AG04450 (cell line): ENCODE measurements at regions not wholly inside any gene's neighbourhood (a gene's known extent, or its start where the extent isn't known, plus 50 kb on each side); places are given as distances from the start of the nearest gene placed in this dataset.
"Not testable (repeated sequence)": the region's sequence is repeated elsewhere in the genome, so short reads cannot be mapped to it uniquely, and the experiment has no call there.

Source experiments
- CTCF ChIA-PET: fragments of 300-600, 350-600 bp; formaldehyde crosslinking; extraction: SDS; loops from one replicate; lab custom pipeline; 2022; ENCODE audit warnings: antibody characterized with exemption, inconsistent platforms; lab: Charles Lee
- POLR2A ChIA-PET: fragments of 350-600 bp; formaldehyde crosslinking; extraction: SDS; loops from one replicate; lab custom pipeline; 2021; ENCODE audit warnings: antibody characterized with exemption, inconsistent platforms; lab: Yijun Ruan, JAX
- DNase-seq: peaks from one replicate; pipeline ENCODE4 v3.0.0-alpha.2; 2011; ENCODE audit warnings: low read depth, low spot score
- H3K27ac ChIP-seq: one replicate; pipeline ENCODE4 v1.5.1; 2012; ENCODE audit warnings: low read depth, low read length, control low read depth
- H3K27me3 ChIP-seq: one replicate; pipeline ENCODE4 v1.6.0; 2012; ENCODE audit warnings: low read length; ENCODE audit not compliant: control insufficient read depth, insufficient read depth
- H3K4me3 ChIP-seq: 2 replicates; pipeline ENCODE4 v1.5.1; 2011; ENCODE audit warnings: mild to moderate bottlenecking, low read depth, low read length, control low read depth
- H3K9me3 ChIP-seq: 2 replicates; pipeline ENCODE4 v1.5.1; 2012; ENCODE audit warnings: low read length; ENCODE audit not compliant: control insufficient read depth, insufficient read depth

DNA sequence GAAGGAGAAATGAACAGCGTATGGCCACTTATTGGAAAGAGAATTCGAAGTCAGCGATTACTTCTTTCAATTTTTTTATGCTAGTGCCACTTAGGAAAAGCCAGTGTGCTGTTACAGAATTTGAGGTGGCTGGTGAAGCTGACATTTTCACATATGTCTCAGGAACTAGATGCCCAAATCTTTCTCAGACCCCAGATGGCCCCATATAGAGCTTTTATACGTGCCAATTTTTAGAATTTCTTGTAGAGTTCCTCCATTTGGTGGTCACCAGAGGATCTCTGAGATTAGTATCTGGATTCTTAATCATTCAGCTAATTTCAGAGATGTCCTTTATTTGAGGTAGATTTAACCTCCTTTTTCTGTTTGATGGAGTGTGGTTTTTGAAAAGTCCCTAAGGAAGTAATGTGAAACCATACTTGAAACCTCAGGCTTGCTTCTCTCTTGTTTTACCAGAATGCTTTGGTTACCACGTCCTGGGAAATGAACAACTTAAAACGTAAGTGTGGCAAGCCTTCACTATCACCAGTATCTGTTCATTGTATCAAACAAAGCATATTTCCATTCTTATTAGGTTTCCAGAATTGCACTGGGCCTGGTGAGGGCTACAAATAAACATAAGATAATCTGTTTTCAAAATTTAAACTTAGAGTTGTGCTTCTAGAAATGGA is 102.2 kb upstream of the IKBKE start:
- H3K27me3 ChIP-seq, DNase-seq, CTCF ChIA-PET, H3K27ac ChIP-seq, H3K4me3 ChIP-seq, POLR2A ChIA-PET, H3K9me3 ChIP-seq: not testable (repeated sequence)

DNA sequence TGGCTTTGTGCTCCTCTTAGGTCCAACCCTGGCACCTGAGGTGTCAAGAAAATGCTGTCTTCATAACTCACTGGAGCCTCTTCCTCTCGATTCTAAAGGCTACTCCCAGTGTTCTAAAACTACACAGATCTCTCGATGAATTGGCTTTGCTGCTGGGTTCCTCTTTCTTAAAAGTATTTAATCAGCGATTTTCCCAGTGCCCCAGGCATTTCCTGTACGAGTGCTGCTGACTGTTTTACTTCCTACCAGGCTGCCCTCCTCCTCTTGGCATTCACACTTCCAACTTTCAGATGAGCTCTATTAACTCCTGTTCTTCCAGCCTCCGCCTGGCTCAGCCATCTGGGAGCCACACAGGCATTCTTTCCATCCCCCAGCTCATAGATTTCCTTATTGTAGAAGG is 95.6 kb upstream of the IKBKE start:
- H3K4me3 ChIP-seq, DNase-seq, H3K27ac ChIP-seq, POLR2A ChIA-PET, H3K27me3 ChIP-seq, H3K9me3 ChIP-seq, CTCF ChIA-PET: not testable (repeated sequence)

DNA sequence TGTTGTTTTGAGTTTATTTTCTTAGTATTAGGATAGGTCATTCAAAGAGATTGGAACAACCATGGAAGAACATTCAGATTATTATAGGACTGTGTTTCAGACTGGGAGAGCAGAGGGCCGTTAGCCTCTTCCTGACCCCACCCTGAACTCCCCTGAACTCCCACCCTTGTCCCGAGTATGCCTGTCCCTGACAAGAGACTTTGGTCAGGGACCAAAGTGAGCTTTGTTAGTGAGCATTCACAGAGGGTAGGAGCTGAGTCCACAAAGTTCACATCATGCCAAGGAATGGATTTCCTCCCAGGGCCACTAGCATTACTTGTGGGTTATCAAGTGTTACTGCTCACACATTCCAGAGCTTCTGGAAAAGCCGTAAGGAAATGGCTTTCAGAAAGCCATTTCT is 94.7 kb upstream of the IKBKE start:
- DNase-seq, H3K27me3 ChIP-seq, H3K27ac ChIP-seq, CTCF ChIA-PET, H3K9me3 ChIP-seq, H3K4me3 ChIP-seq, POLR2A ChIA-PET: not testable (repeated sequence)

DNA sequence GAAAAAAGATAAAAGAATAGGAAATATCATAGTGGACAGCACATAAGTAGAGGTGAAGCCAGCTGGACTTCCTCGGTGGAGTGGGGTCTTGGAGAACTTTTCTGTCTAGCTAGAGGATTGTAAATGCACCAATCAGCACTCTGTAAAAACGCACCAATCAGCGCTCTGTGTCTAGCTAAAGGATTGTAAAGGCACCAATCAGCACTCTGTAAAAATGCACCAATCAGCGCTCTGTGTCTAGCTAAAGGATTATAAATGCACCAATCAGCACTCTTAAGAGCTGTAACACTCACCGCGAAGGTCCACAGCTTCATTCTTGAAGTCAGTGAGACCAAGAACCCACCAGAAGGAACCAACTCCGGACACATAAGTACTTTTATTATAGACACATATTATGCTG is 91.8 kb upstream of the IKBKE start:
- H3K27me3 ChIP-seq, DNase-seq, H3K4me3 ChIP-seq, H3K9me3 ChIP-seq, H3K27ac ChIP-seq, CTCF ChIA-PET, POLR2A ChIA-PET: not testable (repeated sequence)

DNA sequence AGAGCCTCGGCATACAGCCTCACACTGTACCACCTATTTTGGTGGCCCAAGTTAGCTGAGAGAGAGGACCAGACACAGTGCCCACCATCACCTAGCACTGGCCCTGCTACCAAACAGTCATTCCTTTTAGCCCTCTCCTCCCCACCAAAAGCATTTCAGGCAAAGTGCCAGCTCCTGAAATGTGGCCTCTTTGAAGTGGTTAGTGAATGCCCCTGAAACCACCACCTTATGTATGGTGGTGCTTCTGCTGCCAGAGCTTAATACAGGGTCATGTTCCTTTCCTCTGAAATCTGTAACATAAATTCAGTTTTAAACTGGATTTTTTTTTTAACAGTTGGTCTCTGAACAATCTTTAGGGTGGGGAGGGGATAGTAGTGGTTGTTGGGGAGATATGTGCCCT is 91.0 kb upstream of the IKBKE start:
- H3K27me3 ChIP-seq, H3K4me3 ChIP-seq, CTCF ChIA-PET, H3K9me3 ChIP-seq, H3K27ac ChIP-seq, POLR2A ChIA-PET, DNase-seq: not testable (repeated sequence)

DNA sequence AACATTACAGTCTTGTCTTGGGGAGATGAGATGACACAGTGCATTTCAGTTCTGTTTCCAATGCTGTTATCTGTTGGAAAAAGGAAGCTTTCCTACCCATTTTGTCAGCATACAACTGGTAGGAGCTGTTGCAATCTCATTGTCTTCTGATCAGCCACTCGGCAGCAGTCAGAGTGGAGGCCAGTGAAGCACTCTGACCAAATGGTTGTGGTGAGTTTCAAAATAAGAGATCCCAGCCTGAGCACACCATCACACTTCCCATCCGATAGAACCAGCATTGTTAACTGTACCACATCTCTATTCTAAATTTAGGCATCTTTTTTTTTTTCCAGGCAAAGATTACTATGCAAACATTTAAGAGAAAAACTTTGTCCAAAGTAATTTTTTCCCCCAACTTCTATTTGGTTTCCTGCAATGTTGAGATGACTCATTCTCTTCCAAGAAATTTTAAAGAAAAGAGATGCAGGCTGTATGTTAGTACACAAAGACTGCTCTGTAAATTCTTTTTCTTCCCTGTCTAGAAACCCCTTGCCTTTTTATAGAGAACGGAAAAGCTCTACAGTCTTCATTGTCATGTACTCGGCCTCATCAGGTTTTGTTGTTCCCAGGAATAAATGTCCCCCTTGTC is 90.0 kb upstream of the IKBKE start:
- H3K4me3 ChIP-seq, H3K9me3 ChIP-seq, CTCF ChIA-PET, POLR2A ChIA-PET, H3K27me3 ChIP-seq: not testable (repeated sequence)
- peak overlapping the region; percentile 52 for H3K27ac ChIP-seq
- DNase-seq: peak; percentile 1

DNA sequence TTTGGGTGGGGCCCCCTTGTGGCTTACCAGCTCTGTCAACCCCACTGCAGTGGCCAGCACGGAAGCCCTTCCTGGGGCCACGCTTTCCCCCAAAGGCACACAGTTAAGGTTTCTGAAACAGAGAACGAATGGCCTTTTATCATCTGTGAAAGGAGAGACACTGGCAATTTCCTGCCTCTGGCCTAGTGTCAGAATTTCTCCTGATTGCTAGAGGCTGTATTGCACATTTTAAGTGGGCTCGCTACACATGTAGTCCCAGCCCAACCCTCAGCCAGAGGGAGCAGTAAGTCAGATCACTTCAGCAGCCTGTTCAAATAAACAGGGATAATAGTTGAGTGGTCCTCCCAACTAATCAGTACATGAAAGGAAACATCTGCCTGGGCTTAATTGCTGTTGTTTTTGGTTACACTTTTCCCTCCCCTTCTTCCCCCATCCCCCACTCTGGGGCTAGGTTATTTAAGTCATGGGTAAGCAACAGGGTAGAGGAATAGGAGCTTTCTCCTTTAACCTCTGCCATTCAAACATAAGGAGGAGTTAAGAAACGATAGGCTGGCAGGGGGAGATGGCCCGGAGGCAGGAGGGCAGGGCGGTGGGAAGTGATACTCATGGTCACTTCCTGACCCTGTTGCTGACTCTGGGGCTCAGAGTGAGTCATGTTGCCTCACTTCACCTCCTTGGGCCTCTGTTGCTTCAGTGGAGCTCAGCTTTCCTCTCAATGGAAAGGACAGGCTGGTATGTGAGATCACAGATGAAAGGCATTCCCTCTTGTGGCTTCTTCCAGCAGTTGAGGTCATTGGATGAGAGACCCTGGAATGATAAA is 89.3 kb upstream of the IKBKE start:
- peak overlapping the region; percentile 39 for H3K27ac ChIP-seq
- H3K4me3 ChIP-seq, CTCF ChIA-PET, H3K9me3 ChIP-seq, POLR2A ChIA-PET, DNase-seq, H3K27me3 ChIP-seq: not testable (repeated sequence)

DNA sequence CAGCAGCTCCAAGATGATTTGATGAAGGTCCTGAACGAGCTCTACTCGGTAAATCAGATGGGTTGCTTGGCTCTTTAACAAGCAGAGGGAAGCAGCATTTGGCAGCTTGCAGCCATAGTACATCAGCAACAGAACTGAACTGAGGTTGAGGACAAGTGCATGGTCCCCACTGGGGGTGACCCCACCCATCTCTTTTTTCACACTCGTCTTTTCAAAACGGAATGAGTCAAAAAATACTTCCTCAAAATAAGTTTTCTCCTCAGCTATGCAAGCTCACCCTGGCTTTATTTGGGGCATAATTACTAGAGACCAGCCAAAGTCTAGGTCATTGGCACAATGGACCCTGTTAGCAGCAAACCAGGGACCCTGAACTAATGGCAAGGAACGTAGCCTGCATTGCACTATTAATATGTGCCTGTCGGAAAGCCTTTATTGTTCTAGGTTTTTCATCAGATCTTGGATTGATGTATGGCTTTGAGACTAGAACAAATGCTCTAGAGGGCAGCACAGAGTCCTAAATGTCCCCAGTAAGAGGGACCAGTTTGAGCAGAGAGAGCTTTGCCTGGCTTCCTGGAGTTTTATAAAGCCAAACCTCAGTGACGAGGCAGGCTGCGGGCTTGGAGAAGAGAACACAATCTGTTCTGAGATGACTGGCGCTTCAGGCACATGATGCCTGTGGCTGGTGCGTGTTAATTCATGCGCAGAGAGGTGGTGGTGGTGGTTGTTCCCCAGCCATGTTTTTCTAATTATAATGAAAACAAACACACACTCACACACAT is 86.1 kb upstream of the IKBKE start:
- CTCF ChIA-PET, H3K9me3 ChIP-seq, H3K4me3 ChIP-seq, POLR2A ChIA-PET, DNase-seq, H3K27ac ChIP-seq, H3K27me3 ChIP-seq: not testable (repeated sequence)

DNA sequence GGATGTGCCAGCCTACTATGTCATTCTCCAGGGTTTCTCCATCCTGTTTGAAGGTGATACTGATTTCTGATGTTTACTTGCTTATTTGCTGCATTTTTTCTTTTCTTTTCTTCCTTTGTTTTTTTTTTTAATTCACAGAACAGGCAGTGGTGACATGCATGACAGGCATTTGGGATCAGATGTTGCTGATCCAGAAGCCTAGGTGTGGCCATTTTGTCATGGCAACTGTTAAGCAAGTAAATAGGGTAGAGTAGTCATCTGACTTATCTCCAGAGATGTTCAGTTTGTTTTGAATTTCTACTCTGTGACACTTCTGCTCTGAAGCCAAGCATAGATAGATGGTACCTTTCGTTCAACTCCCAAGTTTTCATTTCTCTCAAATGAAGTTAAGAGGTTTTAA is 85.4 kb upstream of the IKBKE start:
- H3K9me3 ChIP-seq, H3K27me3 ChIP-seq, H3K27ac ChIP-seq, DNase-seq, H3K4me3 ChIP-seq, POLR2A ChIA-PET, CTCF ChIA-PET: not testable (repeated sequence)

DNA sequence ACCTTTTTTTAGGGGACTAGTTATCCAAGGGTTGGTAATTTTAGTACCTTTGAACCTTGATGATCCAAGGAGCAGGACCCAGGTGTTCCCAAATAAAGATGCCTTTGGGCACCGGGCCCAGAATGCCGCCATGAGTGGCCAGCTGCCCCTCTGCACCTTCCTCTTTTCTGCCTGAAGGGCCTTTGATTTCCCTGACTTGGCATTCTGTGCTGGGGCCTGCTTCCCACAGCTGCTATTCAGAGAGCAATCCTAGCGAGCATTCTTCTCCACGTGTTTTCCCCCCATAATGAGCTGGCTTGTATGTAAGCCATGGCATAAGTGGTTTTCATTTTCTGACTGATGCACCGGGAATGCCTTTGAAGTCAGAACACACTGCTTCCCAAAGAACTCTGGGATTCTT is 82.6 kb upstream of the IKBKE start:
- H3K27ac ChIP-seq, H3K27me3 ChIP-seq, DNase-seq, POLR2A ChIA-PET, H3K4me3 ChIP-seq, H3K9me3 ChIP-seq, CTCF ChIA-PET: not testable (repeated sequence)

DNA sequence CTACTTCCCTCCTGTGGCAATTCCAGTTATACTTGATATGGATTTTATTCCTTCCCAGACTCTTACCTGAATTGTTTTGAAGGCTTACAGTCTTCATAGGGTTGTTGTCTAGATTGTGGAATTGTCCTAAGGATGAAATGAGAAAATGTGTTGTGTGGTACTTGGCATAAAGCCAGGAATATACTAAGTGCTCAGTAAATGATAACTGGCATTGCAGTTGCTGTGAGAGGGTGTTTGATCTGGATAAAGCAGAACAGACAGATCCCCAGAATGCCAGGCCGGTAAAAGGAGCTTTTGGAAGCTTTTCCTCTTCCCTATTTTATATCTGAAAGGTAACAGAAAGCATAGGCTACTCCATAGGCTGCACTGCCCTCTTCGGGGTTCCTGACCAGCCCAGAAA is 78.4 kb upstream of the IKBKE start:
- H3K27me3 ChIP-seq, DNase-seq, H3K27ac ChIP-seq, CTCF ChIA-PET, H3K9me3 ChIP-seq, H3K4me3 ChIP-seq, POLR2A ChIA-PET: not testable (repeated sequence)
